ENCODE measurements at regions not wholly inside any gene's neighbourhood (a gene's known extent, or its start where the extent isn't known, plus 50 kb on each side); places are given as distances from the start of the nearest gene placed in this dataset.

GRCh38 chr3:152555666-152556291 is 279.2 kb upstream of the P2RY1 start:
- no peaks in the 10 kb centered on the region for H3K4me1 Mint-ChIP-seq
- no peaks in the 10 kb centered on the region for H3K9me3 Mint-ChIP-seq
- H3K27ac Mint-ChIP-seq, result no peak overlapping the region
- H3K4me3 Mint-ChIP-seq, result no peak overlapping the region
- no peak for ATAC-seq (ENCODE audit: low read depth)
- H3K27me3 Mint-ChIP-seq, result peaks cover 5% of the 10 kb centered on the region
- DNase-seq (ENCODE audit: low spot score in 2 of 2), result no peak
- no peaks in the 10 kb centered on the region for H3K36me3 Mint-ChIP-seq

- H3K36me3 Mint-ChIP-seq, result no peaks in the 10 kb centered on the region
- H3K4me3 Mint-ChIP-seq, result no peak overlapping the region
- no peaks in the 10 kb centered on the region for H3K9me3 Mint-ChIP-seq
- ATAC-seq (ENCODE audit: low read depth), result no peak
- H3K27ac Mint-ChIP-seq, result no peak overlapping the region
- DNase-seq (ENCODE audit: low spot score in 2 of 2), result no peak
- H3K4me1 Mint-ChIP-seq, result no peaks in the 10 kb centered on the region
- H3K27me3 Mint-ChIP-seq, result peaks cover 5% of the 10 kb centered on the region
These were observed 278.1 kb upstream of the P2RY1 start for GRCh38 chr3:152556731-152557254.

GRCh38 chr3:152557302-152557999 is 277.5 kb upstream of the P2RY1 start:
- H3K4me3 Mint-ChIP-seq, result no peak overlapping the region
- H3K4me1 Mint-ChIP-seq, result no peaks in the 10 kb centered on the region
- no peak overlapping the region for H3K27ac Mint-ChIP-seq
- H3K9me3 Mint-ChIP-seq, result no peaks in the 10 kb centered on the region
- ATAC-seq (ENCODE audit: low read depth) (no peak), DNase-seq (ENCODE audit: low spot score in 2 of 2) (no peak)
- H3K36me3 Mint-ChIP-seq, result no peaks in the 10 kb centered on the region
- H3K27me3 Mint-ChIP-seq, result peaks cover 5% of the 10 kb centered on the region

GRCh38 chr3:152558386-152558785 is 276.5 kb upstream of the P2RY1 start:
- H3K27ac Mint-ChIP-seq, result no peak overlapping the region
- no peak overlapping the region for H3K4me3 Mint-ChIP-seq
- peaks cover 4% of the 10 kb centered on the region for H3K27me3 Mint-ChIP-seq
- H3K36me3 Mint-ChIP-seq, result no peaks in the 10 kb centered on the region
- no peak for DNase-seq (ENCODE audit: low spot score in 2 of 2)
- ATAC-seq (ENCODE audit: low read depth), result no peak
- H3K4me1 Mint-ChIP-seq, result no peaks in the 10 kb centered on the region
- H3K9me3 Mint-ChIP-seq, result no peaks in the 10 kb centered on the region

GRCh38 chr3:152559246-152559645 is 275.7 kb upstream of the P2RY1 start:
- Mint-ChIP-seq H3K4me1 (no peaks in the 10 kb centered on the region), H3K27ac (no peak overlapping the region), H3K27me3 (peaks cover 3% of the 10 kb centered on the region), H3K36me3 (no peaks in the 10 kb centered on the region), H3K9me3 (no peaks in the 10 kb centered on the region), H3K4me3 (no peak overlapping the region)
- no peak for DNase-seq (ENCODE audit: low spot score in 2 of 2)
- no peak for ATAC-seq (ENCODE audit: low read depth)

GRCh38 chr3:152564459-152564858 is 270.5 kb upstream of the P2RY1 start:
- Mint-ChIP-seq H3K4me1 (no peaks in the 10 kb centered on the region), H3K36me3 (no peaks in the 10 kb centered on the region), H3K27me3 (no peaks in the 10 kb centered on the region), H3K4me3 (no peak overlapping the region), H3K27ac (no peak overlapping the region), H3K9me3 (no peaks in the 10 kb centered on the region)
- DNase-seq (ENCODE audit: low spot score in 2 of 2) (no peak), ATAC-seq (ENCODE audit: low read depth) (no peak)

- no peaks in the 10 kb centered on the region for H3K27me3 Mint-ChIP-seq
- H3K9me3 Mint-ChIP-seq, result no peaks in the 10 kb centered on the region
These were observed 260.4 kb upstream of the P2RY1 start for GRCh38 chr3:152574461-152575079.

GRCh38 chr3:152578769-152579168 is 256.2 kb upstream of the P2RY1 start:
- no peak overlapping the region for H3K4me3 Mint-ChIP-seq
- no peaks in the 10 kb centered on the region for H3K36me3 Mint-ChIP-seq
- DNase-seq (ENCODE audit: low spot score in 2 of 2) (no peak), ATAC-seq (ENCODE audit: low read depth) (no peak)
- H3K27me3 Mint-ChIP-seq, result peaks cover 5% of the 10 kb centered on the region
- H3K27ac Mint-ChIP-seq, result no peak overlapping the region
- peaks cover 3% of the 10 kb centered on the region for H3K4me1 Mint-ChIP-seq
- no peaks in the 10 kb centered on the region for H3K9me3 Mint-ChIP-seq

More at GRCh38 chr3:152574461-152575079, 260.4 kb upstream of the P2RY1 start:
- H3K36me3 Mint-ChIP-seq, result no peaks in the 10 kb centered on the region
- peak in 1 of 2 donors; percentile 7 for DNase-seq (ENCODE audit: low spot score in 2 of 2)
- peak; percentile 62 for ATAC-seq (ENCODE audit: low read depth)
- H3K4me3 Mint-ChIP-seq, result no peak overlapping the region
- no peaks in the 10 kb centered on the region for H3K4me1 Mint-ChIP-seq
- H3K27ac Mint-ChIP-seq, result no peak overlapping the region

- no peak overlapping the region for H3K27ac Mint-ChIP-seq
- H3K36me3 Mint-ChIP-seq, result no peaks in the 10 kb centered on the region
- peaks cover 6% of the 10 kb centered on the region for H3K27me3 Mint-ChIP-seq
- H3K4me3 Mint-ChIP-seq, result no peak overlapping the region
- DNase-seq (ENCODE audit: low spot score in 2 of 2) (no peak), ATAC-seq (ENCODE audit: low read depth) (no peak)
- no peaks in the 10 kb centered on the region for H3K9me3 Mint-ChIP-seq
- H3K4me1 Mint-ChIP-seq, result peaks cover 3% of the 10 kb centered on the region
These were observed 253.0 kb upstream of the P2RY1 start for GRCh38 chr3:152581951-152582350.

- no peak overlapping the region for H3K27ac Mint-ChIP-seq
- no peak overlapping the region for H3K4me3 Mint-ChIP-seq
- DNase-seq (ENCODE audit: low spot score in 2 of 2), result no peak
- no peaks in the 10 kb centered on the region for H3K9me3 Mint-ChIP-seq
- H3K4me1 Mint-ChIP-seq, result peaks cover 3% of the 10 kb centered on the region
- H3K36me3 Mint-ChIP-seq, result no peaks in the 10 kb centered on the region
- ATAC-seq (ENCODE audit: low read depth), result no peak
- peaks cover 9% of the 10 kb centered on the region for H3K27me3 Mint-ChIP-seq
These were observed 251.0 kb upstream of the P2RY1 start for GRCh38 chr3:152583963-152584362.

GRCh38 chr3:152586974-152587373 is 248.0 kb upstream of the P2RY1 start:
- Mint-ChIP-seq H3K27ac (no peak overlapping the region), H3K4me1 (no peaks in the 10 kb centered on the region), H3K4me3 (no peak overlapping the region), H3K36me3 (no peaks in the 10 kb centered on the region), H3K27me3 (peaks cover 4% of the 10 kb centered on the region), H3K9me3 (no peaks in the 10 kb centered on the region)
- no peak for ATAC-seq (ENCODE audit: low read depth)
- no peak for DNase-seq (ENCODE audit: low spot score in 2 of 2)

GRCh38 chr3:152587861-152588260 is 247.1 kb upstream of the P2RY1 start:
- Mint-ChIP-seq H3K27ac (no peak overlapping the region), H3K27me3 (peaks cover 4% of the 10 kb centered on the region), H3K4me3 (no peak overlapping the region), H3K36me3 (no peaks in the 10 kb centered on the region), H3K4me1 (no peaks in the 10 kb centered on the region), H3K9me3 (no peaks in the 10 kb centered on the region)
- ATAC-seq (ENCODE audit: low read depth) (no peak), DNase-seq (ENCODE audit: low spot score in 2 of 2) (no peak)

GRCh38 chr3:152589644-152590043 is 245.3 kb upstream of the P2RY1 start:
- peaks cover 3% of the 10 kb centered on the region for H3K36me3 Mint-ChIP-seq
- no peak overlapping the region for H3K4me3 Mint-ChIP-seq
- ATAC-seq (ENCODE audit: low read depth) (no peak), DNase-seq (ENCODE audit: low spot score in 2 of 2) (no peak)
- H3K27ac Mint-ChIP-seq, result no peak overlapping the region
- peaks cover 4% of the 10 kb centered on the region for H3K9me3 Mint-ChIP-seq
- peaks cover 4% of the 10 kb centered on the region for H3K27me3 Mint-ChIP-seq
- H3K4me1 Mint-ChIP-seq, result peaks cover 3% of the 10 kb centered on the region

- Mint-ChIP-seq H3K27me3 (peaks cover 4% of the 10 kb centered on the region), H3K36me3 (peaks cover 3% of the 10 kb centered on the region), H3K4me1 (peaks cover 6% of the 10 kb centered on the region), H3K9me3 (peaks cover 4% of the 10 kb centered on the region), H3K4me3 (no peak overlapping the region), H3K27ac (no peak overlapping the region)
- no peak for ATAC-seq (ENCODE audit: low read depth)
- DNase-seq (ENCODE audit: low spot score in 2 of 2), result no peak
These were observed 243.4 kb upstream of the P2RY1 start for GRCh38 chr3:152591515-152591914.

Measured in memory B cell (primary cell).